PFSK-1 (cell line): ENCODE measurements at regions not wholly inside any gene's neighbourhood (a gene's known extent, or its start where the extent isn't known, plus 50 kb on each side); places are given as distances from the start of the nearest gene placed in this dataset.

Source experiments
- FOXP2 ChIP-seq: optimal IDR thresholded peaks from 2 replicates; pipeline ENCODE3; 2011; ENCODE audit warnings: borderline replicate concordance, control low read depth, inconsistent platforms; ENCODE audit not compliant: insufficient read depth; ENCODE audit errors: extremely low read length, extremely low read depth
- POLR2AphosphoS5 ChIP-seq: IDR thresholded peaks from 2 replicates; pipeline ENCODE4 v1.6.1; 2012; ENCODE audit warnings: low read depth, mild to moderate bottlenecking, control low read depth, low read length, moderate library complexity
- REST ChIP-seq, 2 experiments: IDR thresholded peaks; 2 replicates each; pipeline versions ENCODE4 v1.6.1 to v1.8.0; 2011 to 2012; ENCODE audit warnings: low read depth in 2 of 2, low read length in 2 of 2, control low read depth in 1 of 2, inconsistent platforms in 1 of 2, mild to moderate bottlenecking in 1 of 2, moderate library complexity in 1 of 2; ENCODE audit not compliant: insufficient read depth in 1 of 2
- SIN3A ChIP-seq: IDR thresholded peaks from 2 replicates; pipeline ENCODE4 v1.6.1; 2012; ENCODE audit warnings: mild to moderate bottlenecking, low read length, moderate library complexity, borderline replicate concordance; ENCODE audit not compliant: insufficient read depth
- TAF1 ChIP-seq: IDR thresholded peaks from 2 replicates; pipeline ENCODE4 v1.6.1; 2012; ENCODE audit warnings: low read length, control low read depth, borderline replicate concordance; ENCODE audit not compliant: insufficient read depth

- TF ChIP-seq SIN3A (no peak), POLR2AphosphoS5 (no peak), TAF1 (no peak), FOXP2 (no peak), REST (IDR thresholded peaks at IDR 0.05; ENCODE audit: insufficient read depth in 1 of 2, low read depth in 2 of 2, low read length in 2 of 2) (no peak)
Measured at GRCh38 chr7:63521-64021, 128.8 kb upstream of the FAM20C start.

- no peak for TF ChIP-seq TAF1
- TF ChIP-seq FOXP2 = no peak
- no peak for TF ChIP-seq POLR2AphosphoS5
- TF ChIP-seq SIN3A = no peak
- TF ChIP-seq REST (IDR thresholded peaks at IDR 0.05; ENCODE audit: insufficient read depth in 1 of 2, low read depth in 2 of 2, low read length in 2 of 2) = no peak
Measured at GRCh38 chr7:64098-64915, 128.1 kb upstream of the FAM20C start.

GRCh38 chr7:64916-65341 lies 127.4 kb upstream of the FAM20C start:
- TF ChIP-seq SIN3A = no peak
- TF ChIP-seq TAF1 = no peak
- TF ChIP-seq POLR2AphosphoS5 = no peak
- no peak for TF ChIP-seq REST (IDR thresholded peaks at IDR 0.05; ENCODE audit: insufficient read depth in 1 of 2, low read depth in 2 of 2, low read length in 2 of 2)
- TF ChIP-seq FOXP2 = no peak

GRCh38 chr7:65554-65953 lies 126.8 kb upstream of the FAM20C start:
- TF ChIP-seq TAF1 (no peak), FOXP2 (no peak), REST (IDR thresholded peaks at IDR 0.05; ENCODE audit: insufficient read depth in 1 of 2, low read depth in 2 of 2, low read length in 2 of 2) (no peak), SIN3A (no peak), POLR2AphosphoS5 (no peak)
